Head of caudate nucleus (tissue), 42 donors: ENCODE measurements at regions not wholly inside any gene's neighbourhood (a gene's known extent, or its start where the extent isn't known, plus 50 kb on each side); places are given as distances from the start of the nearest gene placed in this dataset.
A peak's percentile ranks its signal among the peaks of the same experiment; 100 is the strongest.
"Not testable (repeated sequence)": the region's sequence is repeated elsewhere in the genome, so short reads cannot be mapped to it uniquely, and the experiment has no call there.

Source experiments
- DNase-seq, 42 donors: peaks; one replicate each; pipeline versions ENCODE4 v3.0.0 to v3.0.0-alpha.2; 2020 to 2021; ENCODE audit warnings: mixed read lengths in 7 of 42
- intact Hi-C: fragments of 100-400 bp; cut with DNase I; formaldehyde crosslinking; loops from one replicate; pipeline ENCODE4 v1.15.0; 2022

DNA sequence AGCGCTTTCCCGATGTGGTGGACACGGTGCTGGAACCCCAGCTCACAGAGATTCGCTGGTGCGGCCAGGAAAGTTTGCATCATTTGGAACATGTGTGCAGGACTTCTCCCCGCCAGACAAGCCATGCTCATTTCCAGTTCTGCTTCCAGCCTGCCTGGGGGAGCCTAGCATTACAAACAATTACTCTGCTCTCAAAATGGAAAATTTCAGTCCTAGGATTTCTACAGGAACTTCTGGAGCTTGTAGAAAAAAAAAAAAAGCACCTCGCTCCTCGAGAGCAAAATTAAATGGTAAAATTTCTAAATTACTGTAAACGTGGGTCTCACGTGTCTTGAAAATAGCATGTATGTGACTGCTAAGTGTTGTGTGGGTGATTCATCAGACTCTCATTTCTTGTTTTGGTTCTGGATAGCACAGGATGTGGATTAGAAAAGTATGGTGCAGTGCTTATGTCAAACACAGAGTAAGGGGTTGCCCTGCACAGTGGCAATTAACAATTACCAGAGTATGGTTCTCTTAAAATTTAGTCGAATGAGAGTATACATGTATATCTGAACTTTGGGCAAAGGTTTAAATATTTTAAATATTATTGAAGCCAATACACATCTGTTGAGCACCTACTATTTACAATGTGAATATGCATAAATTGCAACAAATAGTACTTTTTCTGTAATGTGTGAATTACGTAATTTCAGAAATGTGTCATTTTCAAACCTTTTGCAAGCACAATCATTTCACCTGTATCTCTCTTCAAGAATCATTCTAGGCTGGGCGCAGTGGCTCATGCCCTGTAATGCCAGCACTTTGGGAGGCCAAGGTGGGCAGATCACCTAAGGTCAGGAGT, 61.8 kb upstream of the PTGFRN start:
- intact Hi-C loops, result no loop called here
- peak in 4 of 42 donors; percentile 11 to 35 (median 28) for DNase-seq

GRCh38 chr1:116850436-116850835, 59.3 kb upstream of the PTGFRN start:
- intact Hi-C loops, result loop anchor here (5.0 kb wide), 1 partner anchor 207 kb away; no protein-coding TSS in a partner anchor
- DNase-seq, result no peak

GRCh38 chr1:116851189-116851588, 58.5 kb upstream of the PTGFRN start:
- DNase-seq, result not testable (repeated sequence)

DNA sequence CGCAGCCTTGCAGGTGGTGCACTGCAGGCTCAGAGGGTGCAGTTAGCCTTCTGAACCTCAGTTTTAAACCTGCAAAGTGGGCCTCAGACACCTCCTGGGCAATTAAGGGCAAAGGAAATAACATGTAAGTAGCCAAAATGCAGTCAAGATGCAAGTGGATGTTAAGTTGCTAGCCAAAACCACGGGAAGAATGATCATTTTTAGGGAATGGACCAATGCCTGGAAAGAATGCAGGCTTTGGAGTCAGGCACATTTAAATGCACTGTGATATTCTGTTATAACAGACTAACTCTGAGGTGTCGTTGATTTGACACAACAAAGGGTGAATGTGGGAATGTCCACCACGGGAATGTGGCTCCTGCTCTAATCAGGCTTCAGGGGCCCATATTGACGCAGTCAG, 57.9 kb upstream of the PTGFRN start:
- intact Hi-C loops, result loop anchor here (5.0 kb wide), 1 partner anchor 205 kb away; no protein-coding TSS in a partner anchor
- DNase-seq, result no peak

More at GRCh38 chr1:116851189-116851588, 58.5 kb upstream of the PTGFRN start:
- intact Hi-C loops, result loop anchor here (5.0 kb wide), 1 partner anchor 206 kb away; no protein-coding TSS in a partner anchor

GRCh38 chr1:116852367-116852766, 57.3 kb upstream of the PTGFRN start:
- intact Hi-C loops, result loop anchor here (5.0 kb wide), 1 partner anchor 205 kb away; no protein-coding TSS in a partner anchor
- DNase-seq, result no peak

DNA sequence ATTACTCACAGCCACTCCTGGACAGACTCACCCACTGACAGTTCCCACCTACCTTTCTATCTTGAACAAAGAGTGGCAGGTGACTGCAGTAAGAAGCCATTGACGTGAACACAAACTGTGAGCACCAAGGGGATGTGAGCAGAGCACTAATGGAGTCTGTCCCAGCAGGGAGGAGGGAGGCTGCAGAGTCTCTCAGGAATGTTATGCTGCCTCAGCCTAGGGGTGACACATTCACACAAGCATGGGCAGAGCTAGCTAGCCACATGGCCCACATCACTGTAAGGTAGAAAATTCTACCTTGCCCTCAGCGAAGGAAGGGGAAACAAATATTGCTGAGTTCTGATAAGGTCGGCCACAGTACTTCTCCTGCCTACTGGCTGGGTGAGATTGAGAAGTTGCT, 56.8 kb upstream of the PTGFRN start:
- intact Hi-C loops, result loop anchor here (5.0 kb wide), 1 partner anchor 204 kb away; no protein-coding TSS in a partner anchor
- no peak for DNase-seq

GRCh38 chr1:116853680-116854402, 55.9 kb upstream of the PTGFRN start:
- DNase-seq, result no peak
- intact Hi-C loops, result loop anchor here (5.0 kb wide), 1 partner anchor 203 kb away; no protein-coding TSS in a partner anchor

DNA sequence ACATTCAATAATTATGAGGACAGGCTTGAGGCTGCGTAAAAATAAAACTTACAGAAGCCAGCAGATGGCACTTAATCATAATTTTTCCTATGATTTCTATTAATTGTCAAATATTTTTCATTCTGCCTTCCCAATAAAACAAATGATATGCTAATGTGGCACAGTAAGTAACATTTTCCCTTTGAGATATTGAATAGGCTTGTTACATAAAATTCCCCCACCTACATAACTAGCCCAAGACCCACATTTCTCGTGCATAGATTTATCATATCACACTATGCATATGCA, 55.4 kb upstream of the PTGFRN start:
- DNase-seq, result no peak
- intact Hi-C loops, result loop anchor here (5.0 kb wide), 1 partner anchor 203 kb away; no protein-coding TSS in a partner anchor

- no peak for DNase-seq
- intact Hi-C loops, result loop anchor here (5.0 kb wide), 1 partner anchor 203 kb away; no protein-coding TSS in a partner anchor
Observed at GRCh38 chr1:116854716-116855115, 55.0 kb upstream of the PTGFRN start.

DNA sequence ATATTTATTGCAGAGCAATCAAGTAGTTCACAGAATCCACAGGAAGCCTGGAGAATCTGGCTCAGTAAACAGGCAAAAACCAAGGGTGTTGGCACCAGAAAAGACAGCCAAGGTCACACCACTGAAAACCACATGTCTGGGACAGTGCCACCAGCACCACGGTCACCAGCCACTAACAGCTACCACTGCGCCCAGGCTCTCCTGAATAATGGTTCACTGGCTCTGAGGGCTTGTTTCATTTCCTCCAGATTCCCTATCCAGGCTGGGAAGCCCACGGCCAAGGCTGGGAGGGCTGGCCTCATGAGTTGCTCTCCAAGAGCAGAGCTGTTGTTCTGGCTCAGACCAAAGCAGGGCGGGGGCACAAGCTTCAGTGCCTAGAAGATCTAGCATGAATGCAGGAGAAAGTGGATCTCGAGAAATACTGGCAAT, 54.5 kb upstream of the PTGFRN start:
- peak in 33 of 42 donors; percentile 4 to 55 (median 25) for DNase-seq
- intact Hi-C loops, result no loop called here

DNA sequence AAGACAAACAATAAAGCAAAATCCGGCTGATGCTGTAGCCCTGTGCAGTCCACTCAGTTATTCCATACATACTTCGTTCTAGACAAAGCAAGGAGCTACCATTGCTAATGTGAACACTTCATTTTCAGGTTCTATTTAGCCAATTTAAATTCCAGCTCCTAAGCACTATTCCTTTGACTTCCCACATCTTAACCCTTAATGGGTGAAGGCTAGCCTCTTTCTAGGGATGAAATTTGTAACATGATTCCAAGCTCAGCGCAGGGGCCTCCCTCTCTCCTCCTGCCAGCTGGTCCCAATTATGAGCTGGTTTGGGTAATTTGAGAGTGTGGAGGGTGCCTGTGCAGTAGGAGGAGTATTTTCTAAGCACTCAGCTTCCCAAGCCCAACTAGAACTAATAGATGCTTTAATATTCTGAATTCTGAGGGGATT, 53.9 kb upstream of the PTGFRN start:
- intact Hi-C loops, result no loop called here
- DNase-seq, result no peak

- no peak for DNase-seq
- intact Hi-C loops, result no loop called here
Observed at GRCh38 chr1:116856312-116856711, 53.4 kb upstream of the PTGFRN start.

GRCh38 chr1:116857092-116857491, 52.6 kb upstream of the PTGFRN start:
- intact Hi-C loops, result no loop called here
- no peak for DNase-seq
